Neural cell (in vitro differentiated cells): ENCODE measurements at regions not wholly inside any gene's neighbourhood (a gene's known extent, or its start where the extent isn't known, plus 50 kb on each side); places are given as distances from the start of the nearest gene placed in this dataset.

Experiments used
- H2AFZ ChIP-seq: fragments of 200-600, 300-800 bp; sonication (generic), shearing (Covaris generic); 2 replicates; pipeline ENCODE4 v1.6.0; 2014; ENCODE audit warnings: low read depth, mild to moderate bottlenecking, antibody characterized with exemption, low read length, moderate library complexity
- H3F3A ChIP-seq: fragments of 200-600 bp; shearing (Covaris generic); 2 replicates; pipeline ENCODE4 v1.6.1; 2016; ENCODE audit warnings: mild to moderate bottlenecking, moderate library complexity, mixed read lengths, antibody characterized with exemption, low read length; ENCODE audit not compliant: insufficient read depth, poor library complexity, severe bottlenecking
- H3K27ac ChIP-seq: fragments of 200-600, 300-800 bp; sonication (generic), shearing (Covaris generic); 2 replicates; pipeline ENCODE4 v1.5.1; 2014; ENCODE audit warnings: mild to moderate bottlenecking, low read length, moderate library complexity
- H3K27me3 ChIP-seq: fragments of 300-800, 200-600 bp; sonication (generic), shearing (Covaris generic); 2 replicates; pipeline ENCODE4 v1.6.0; 2014; ENCODE audit warnings: mild to moderate bottlenecking, low read depth, low read length, moderate library complexity; ENCODE audit not compliant: insufficient read depth
- H3K36me3 ChIP-seq: fragments of 300-800, 200-600 bp; sonication (generic), shearing (Covaris generic); 2 replicates; pipeline ENCODE4 v1.5.1; 2014; ENCODE audit warnings: mild to moderate bottlenecking, antibody characterized with exemption, low read length, moderate library complexity; ENCODE audit not compliant: insufficient read depth
- H3K4me2 ChIP-seq: fragments of 300-800, 200-600 bp; sonication (generic), shearing (Covaris generic); 2 replicates; pipeline ENCODE4 v1.6.0; 2014; ENCODE audit warnings: mild to moderate bottlenecking, low read length
- H3K4me3 ChIP-seq: fragments of 300-800, 200-600 bp; sonication (generic), shearing (Covaris generic); 2 replicates; pipeline ENCODE4 v1.5.1; 2014; ENCODE audit warnings: mild to moderate bottlenecking, low read length, moderate library complexity
- H3K79me2 ChIP-seq: fragments of 200-600 bp; shearing (Covaris generic); replicated peaks from 2 replicates; pipeline ENCODE4 v1.6.0; 2014; ENCODE audit warnings: mild to moderate bottlenecking, low read length, moderate library complexity; ENCODE audit not compliant: insufficient read depth
- H3K9ac ChIP-seq: fragments of 300-800, 200-600 bp; sonication (generic), shearing (Covaris generic); 2 replicates; pipeline ENCODE4 v1.6.1; 2016; ENCODE audit warnings: mild to moderate bottlenecking, low read length, mixed read lengths
- H3K9me2 ChIP-seq: fragments of 200-600 bp; shearing (Covaris generic); 2 replicates; pipeline ENCODE4 v1.6.1; 2016; ENCODE audit warnings: mild to moderate bottlenecking, low read length, mixed read lengths; ENCODE audit not compliant: insufficient read depth
- H3K9me3 ChIP-seq: fragments of 200-600, 300-800 bp; sonication (generic), shearing (Covaris generic); 2 replicates; pipeline ENCODE4 v1.6.1; 2016; ENCODE audit warnings: mild to moderate bottlenecking, mixed run types, low read length, moderate library complexity, mixed read lengths
- H4K20me1 ChIP-seq: fragments of 200-600 bp; shearing (Covaris generic); 2 replicates; pipeline ENCODE4 v1.6.1; 2016; ENCODE audit warnings: mild to moderate bottlenecking, mixed run types; ENCODE audit not compliant: insufficient read depth
- CTCF ChIP-seq: fragments of 450-650 bp; IDR thresholded peaks from 2 replicates; pipeline ENCODE4 v1.5.1; 2014; ENCODE audit warnings: antibody characterized with exemption, mild to moderate bottlenecking, moderate library complexity; ENCODE audit not compliant: poor library complexity, severe bottlenecking
- EP300 ChIP-seq: fragments of 450-650 bp; conservative IDR thresholded peaks from 2 replicates; pipeline ENCODE4 v1.6.1; 2014; ENCODE audit warnings: antibody characterized with exemption, mild to moderate bottlenecking, moderate library complexity; ENCODE audit not compliant: poor library complexity, severe bottlenecking
- EZH2 ChIP-seq: fragments of 200-600, 300-800 bp; shearing (Covaris generic), sonication (generic); IDR thresholded peaks from 2 replicates; pipeline ENCODE4 v1.6.1; 2014; ENCODE audit warnings: antibody characterized with exemption, low read length, borderline replicate concordance, mild to moderate bottlenecking; ENCODE audit not compliant: insufficient read depth, poor library complexity, severe bottlenecking
- MXI1 ChIP-seq: fragments of 450-650 bp; conservative IDR thresholded peaks from 2 replicates; pipeline ENCODE4 v1.6.1; 2014; ENCODE audit warnings: antibody characterized with exemption, mild to moderate bottlenecking; ENCODE audit not compliant: poor library complexity, severe bottlenecking
- POLR2AphosphoS5 ChIP-seq: IDR thresholded peaks from 2 replicates; pipeline ENCODE4 v1.6.1; 2012
- RAD21 ChIP-seq: fragments of 450-650 bp; conservative IDR thresholded peaks from 2 replicates; pipeline ENCODE4 v1.6.1; 2014; ENCODE audit warnings: antibody characterized with exemption, mild to moderate bottlenecking, moderate library complexity
- REST ChIP-seq: IDR thresholded peaks from 2 replicates; pipeline ENCODE4 v1.6.1; 2012; ENCODE audit warnings: borderline replicate concordance
- SMC3 ChIP-seq: fragments of 450-650 bp; conservative IDR thresholded peaks from 2 replicates; pipeline ENCODE4 v1.6.1; 2014; ENCODE audit warnings: antibody characterized with exemption, mild to moderate bottlenecking, moderate library complexity; ENCODE audit not compliant: poor library complexity
- TAF1 ChIP-seq: IDR thresholded peaks from 2 replicates; pipeline ENCODE4 v1.6.1; 2012; ENCODE audit warnings: low read depth

- Histone ChIP-seq H2AFZ (no peak overlapping the region), H3K4me2 (no peak overlapping the region), H3K79me2 (no peaks in the 10 kb centered on the region), H4K20me1 (no peaks in the 10 kb centered on the region), H3K4me3 (no peak overlapping the region), H3K9ac (no peak overlapping the region), H3K36me3 (no peaks in the 10 kb centered on the region), H3K27ac (no peak overlapping the region), H3K9me3 (no peaks in the 10 kb centered on the region), H3K9me2 (no peaks in the 10 kb centered on the region), H3K27me3 (no peaks in the 10 kb centered on the region), H3F3A (no peaks in the 10 kb centered on the region)
- TF ChIP-seq EP300: no peak
- no peak for TF ChIP-seq POLR2AphosphoS5
- no peak for TF ChIP-seq CTCF
- no peak for TF ChIP-seq EZH2
- TF ChIP-seq RAD21: no peak
- no peak for TF ChIP-seq TAF1
- TF ChIP-seq MXI1: no peak
- TF ChIP-seq SMC3: no peak
Observed at GRCh38 chr21:43361493-43362296, 65.2 kb downstream of the SIK1 start.

GRCh38 chr21:43361127-43361492 is 65.8 kb downstream of the SIK1 start:
- no peak overlapping the region for H3K4me3 ChIP-seq
- TF ChIP-seq CTCF (no peak), SMC3 (no peak), REST (no peak), RAD21 (no peak)
- H3K36me3 ChIP-seq: no peaks in the 10 kb centered on the region
- H3K9me3 ChIP-seq: no peaks in the 10 kb centered on the region
- no peaks in the 10 kb centered on the region for H3F3A ChIP-seq
- H2AFZ ChIP-seq: no peak overlapping the region
- H3K27me3 ChIP-seq: no peaks in the 10 kb centered on the region
- H4K20me1 ChIP-seq: no peaks in the 10 kb centered on the region
- no peak overlapping the region for H3K27ac ChIP-seq
- H3K9me2 ChIP-seq: no peaks in the 10 kb centered on the region
- no peak overlapping the region for H3K4me2 ChIP-seq
- no peaks in the 10 kb centered on the region for H3K79me2 ChIP-seq
- no peak overlapping the region for H3K9ac ChIP-seq
